Body of pancreas (tissue), 4 donors: ENCODE measurements at regions not wholly inside any gene's neighbourhood (a gene's known extent, or its start where the extent isn't known, plus 50 kb on each side); places are given as distances from the start of the nearest gene placed in this dataset.

Experiments used
- CTCF ChIP-seq, 7 experiments: fragments of 450-650 bp in 4 of 7; fragments of 200-600 bp in 3 of 7; sonication (generic) in 3 of 7; IDR thresholded peaks; one replicate each; pipeline ENCODE4 v1.5.1; 2016 to 2019; ENCODE audit warnings: antibody characterized with exemption in 7 of 7
- POLR2A ChIP-seq, 3 donors: fragments of 450-650 bp; IDR thresholded peaks; one replicate each; pipeline ENCODE4 v1.6.1; 2016; ENCODE audit warnings: antibody characterized with exemption in 3 of 3, mild to moderate bottlenecking in 2 of 3

GRCh38 chr13:40124633-40125015, 469.2 kb downstream of the COG6 start:
- no peak for TF ChIP-seq CTCF (IDR thresholded peaks at IDR 0.05)
- TF ChIP-seq POLR2A (IDR thresholded peaks at IDR 0.05): no peak
